Cerebellar nuclear complex (tissue), 1 donor: ENCODE measurements at regions not wholly inside any gene's neighbourhood (a gene's known extent, or its start where the extent isn't known, plus 50 kb on each side); places are given as distances from the start of the nearest gene placed in this dataset.
"Not testable (repeated sequence)": the region's sequence is repeated elsewhere in the genome, so short reads cannot be mapped to it uniquely, and the experiment has no call there.

Experiments used
- DNase-seq, 2 experiments: peaks; one replicate each; lab custom pipeline; 2025; lab: John Stamatoyannopoulos, UW

DNA sequence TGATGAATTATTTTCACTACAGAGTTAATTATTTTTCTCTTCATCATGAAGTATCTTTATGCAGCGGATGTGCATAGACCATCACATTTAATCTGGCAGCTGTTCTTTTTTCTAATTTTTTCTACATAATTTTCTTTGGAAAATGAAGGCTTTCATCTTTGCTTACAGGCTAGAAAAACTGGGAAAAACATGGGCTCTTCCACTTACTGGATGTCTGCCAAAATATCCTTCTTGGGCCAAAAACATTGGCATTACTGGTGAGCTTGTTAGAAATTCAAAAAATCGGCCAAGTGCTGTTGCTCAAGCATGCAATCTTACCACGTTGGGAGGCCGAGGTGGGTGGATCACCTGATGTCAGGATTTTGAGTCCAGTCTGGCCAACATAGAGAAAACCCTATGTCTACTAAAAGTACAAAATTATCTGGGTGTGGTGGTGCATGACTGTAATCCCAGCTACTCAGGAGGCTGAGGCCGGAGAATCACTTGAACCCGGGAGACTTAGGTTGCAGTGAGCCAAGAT is 176.8 kb downstream of the ZNF737 start:
- no peak for DNase-seq

DNA sequence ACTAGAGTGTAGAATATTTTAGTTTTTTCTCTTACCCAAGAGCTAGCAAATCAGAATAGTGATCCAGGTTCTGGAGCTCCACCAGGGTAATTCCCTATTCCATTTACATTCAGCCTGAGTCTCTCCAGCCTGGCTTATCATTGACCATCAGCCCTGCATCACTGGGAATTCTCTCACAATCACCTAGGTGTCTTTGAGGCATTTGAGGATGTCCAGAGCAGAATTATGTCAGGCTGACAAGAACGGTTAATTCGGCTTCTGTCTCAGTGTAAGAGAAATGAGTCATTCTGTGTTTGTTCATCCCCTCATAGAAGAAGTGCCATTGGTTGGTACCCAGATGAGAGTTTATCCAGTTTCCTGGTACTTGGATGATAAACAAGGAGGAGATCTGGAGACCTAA is 180.5 kb downstream of the ZNF737 start:
- no peak for DNase-seq

DNA sequence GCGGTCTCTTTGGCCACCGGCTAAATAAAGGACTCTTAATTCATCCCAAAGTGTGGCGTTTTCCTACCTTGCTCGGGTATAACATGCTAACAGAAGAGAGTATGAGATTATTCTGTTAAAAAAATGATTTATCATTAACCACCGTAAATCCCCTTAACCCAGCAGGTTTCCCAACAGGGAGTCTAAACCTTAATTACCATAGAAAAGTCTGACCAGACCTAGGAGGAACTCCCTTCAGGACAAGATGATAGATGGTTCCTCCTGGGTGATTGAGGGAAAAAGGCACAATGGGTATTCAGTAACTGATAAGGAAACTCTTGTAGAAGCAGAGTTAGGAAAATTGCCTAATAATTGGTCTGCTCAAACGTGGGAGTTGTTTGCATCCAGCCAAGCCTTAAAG is 193.7 kb downstream of the ZNF737 start:
- DNase-seq = no peak

DNA sequence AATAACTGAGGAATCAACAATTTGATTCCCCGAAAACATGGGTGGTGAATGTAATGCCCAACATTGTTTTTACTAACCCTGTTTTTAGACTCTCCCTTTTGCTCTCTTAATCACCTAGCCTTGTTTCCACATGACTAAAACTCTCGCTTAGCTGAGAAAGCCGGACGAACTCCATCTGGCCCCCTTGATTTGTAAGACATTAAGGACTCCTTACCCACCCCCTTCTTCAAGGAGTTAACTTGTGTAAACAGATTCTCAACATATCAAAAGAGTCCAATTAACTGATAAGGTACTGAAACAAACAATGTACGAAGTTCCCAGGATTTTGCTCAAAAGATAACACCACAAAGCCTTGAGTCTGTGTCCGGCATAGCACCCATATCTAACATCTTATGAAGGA is 194.3 kb downstream of the ZNF737 start:
- not testable (repeated sequence) for DNase-seq

DNA sequence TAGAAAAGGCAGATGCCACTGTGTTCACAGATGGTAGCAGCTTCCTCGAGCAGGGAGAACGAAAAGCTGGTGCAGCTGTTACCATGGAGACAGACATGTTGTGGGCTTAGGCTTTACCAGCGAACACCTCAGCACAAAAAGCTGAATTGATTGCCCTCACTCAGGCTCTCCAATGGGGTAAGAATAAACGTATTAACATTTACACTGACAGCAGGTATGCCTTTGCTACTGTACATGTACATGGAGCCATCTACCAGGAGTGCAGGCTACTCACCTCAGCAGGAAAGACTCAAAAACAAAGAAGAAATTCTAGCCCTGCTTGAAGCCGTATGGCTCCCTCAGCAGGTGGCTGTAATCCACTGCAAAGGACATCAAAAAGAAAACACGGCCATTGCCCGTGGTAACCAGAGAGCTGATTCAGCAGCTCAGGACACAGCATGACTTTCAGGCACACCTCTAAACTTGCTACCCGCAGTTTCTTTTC is 197.7 kb downstream of the ZNF737 start:
- no peak for DNase-seq

DNA sequence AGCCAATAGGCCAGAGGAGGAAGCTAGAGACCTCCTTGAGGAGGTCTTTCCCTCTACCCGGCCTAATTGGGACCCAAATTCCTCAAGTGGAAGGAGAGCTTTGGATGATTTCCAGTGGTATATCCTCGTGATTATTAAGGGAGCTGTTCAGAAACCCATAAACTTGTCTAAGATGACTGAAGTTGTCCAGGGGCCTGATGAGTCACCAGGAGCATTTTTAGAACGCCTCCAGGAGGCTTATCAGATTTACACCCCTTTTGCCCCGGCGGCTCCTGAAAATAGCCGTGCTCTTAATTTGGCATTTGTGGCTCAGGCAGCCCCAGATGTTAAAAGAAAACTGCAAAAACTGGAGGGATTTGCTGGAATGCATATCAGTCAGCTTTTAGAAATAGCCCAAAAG is 198.1 kb downstream of the ZNF486 start:
- DNase-seq = no peak

DNA sequence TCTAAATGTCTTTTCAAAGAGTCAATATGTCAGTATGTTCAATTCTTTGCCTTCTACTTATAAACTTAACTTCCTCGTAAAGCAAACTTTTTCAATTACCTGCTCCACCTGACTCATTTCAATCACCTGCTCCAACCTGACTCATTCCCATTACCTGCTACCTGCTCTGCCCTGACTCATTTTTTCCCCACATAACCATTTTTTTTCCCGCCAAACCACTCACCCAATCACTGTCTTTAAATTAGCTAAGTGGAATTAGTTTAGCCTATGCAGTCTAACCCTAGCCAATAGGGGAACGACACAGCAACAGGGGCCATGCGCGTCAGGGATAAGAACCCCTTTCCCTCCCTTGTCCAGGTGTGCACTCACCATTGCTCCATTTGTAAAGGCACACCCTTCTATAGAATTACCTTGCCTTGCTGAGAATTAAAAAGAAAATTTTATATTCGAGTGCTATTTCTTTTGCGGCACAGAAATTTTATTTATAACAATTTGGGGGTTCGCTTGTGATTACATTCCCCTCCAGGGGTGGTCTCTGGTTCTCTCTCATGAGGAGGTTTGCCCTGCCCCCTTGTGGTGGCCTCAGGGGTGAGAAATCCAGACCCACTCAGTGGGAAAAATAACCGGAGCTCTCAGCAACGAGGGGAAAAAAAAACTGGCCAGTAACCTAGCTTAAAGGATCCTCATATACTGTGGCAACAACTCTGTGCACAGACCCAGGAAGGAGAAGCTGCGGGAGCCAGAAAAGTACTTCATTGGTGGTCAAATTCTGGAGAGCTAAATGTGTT is 193.1 kb downstream of the ZNF486 start:
- no peak for DNase-seq

DNA sequence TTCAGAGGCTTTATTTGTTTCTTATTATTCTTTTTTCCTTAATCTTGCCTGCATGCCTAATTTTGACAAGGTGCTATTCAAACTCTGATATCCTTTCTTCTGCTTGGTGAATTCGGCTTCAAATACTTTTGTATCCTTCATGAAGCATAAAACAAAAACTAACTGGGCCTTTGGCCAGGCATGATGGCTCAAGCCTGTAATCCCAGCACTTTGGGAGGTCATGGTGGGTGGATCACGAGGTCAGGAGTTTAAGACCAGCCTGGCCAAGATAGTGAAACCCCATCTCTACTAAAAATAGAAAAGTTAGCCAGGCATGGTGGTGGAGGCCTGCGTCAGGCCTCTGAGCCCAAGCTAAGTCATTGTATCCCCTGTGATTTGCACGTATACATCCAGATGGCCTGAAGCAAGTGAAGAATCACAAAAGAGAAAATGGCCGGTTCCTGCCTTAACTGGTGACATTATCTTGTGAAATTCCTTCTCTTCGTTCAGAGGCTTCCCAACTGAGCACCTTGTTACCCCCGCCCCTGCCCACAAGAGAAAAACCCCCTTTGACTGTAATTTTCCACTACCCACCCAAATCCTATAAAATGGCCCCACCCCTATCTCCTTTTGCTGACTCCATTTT is 191.9 kb downstream of the ZNF486 start:
- DNase-seq = not testable (repeated sequence)

DNA sequence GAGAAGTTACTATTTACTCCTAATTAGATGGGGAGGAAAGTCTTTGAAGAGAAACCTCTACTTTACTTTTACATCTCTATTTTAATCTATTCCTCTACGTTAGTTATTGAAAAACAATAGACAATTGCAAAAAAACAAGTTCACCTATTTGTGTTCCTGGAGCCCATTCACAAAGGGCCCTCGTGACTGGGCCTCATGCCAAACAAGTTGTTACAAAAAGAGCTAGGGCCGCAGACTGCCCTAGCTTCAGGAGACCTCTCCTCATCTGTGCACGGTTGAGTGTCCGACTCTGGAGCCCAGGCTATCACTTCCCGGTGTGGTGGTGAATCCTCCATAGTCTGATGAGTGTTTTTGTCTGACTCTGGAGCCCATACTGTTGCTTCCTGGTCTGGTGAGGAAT is 190.9 kb downstream of the ZNF486 start:
- DNase-seq = no peak

DNA sequence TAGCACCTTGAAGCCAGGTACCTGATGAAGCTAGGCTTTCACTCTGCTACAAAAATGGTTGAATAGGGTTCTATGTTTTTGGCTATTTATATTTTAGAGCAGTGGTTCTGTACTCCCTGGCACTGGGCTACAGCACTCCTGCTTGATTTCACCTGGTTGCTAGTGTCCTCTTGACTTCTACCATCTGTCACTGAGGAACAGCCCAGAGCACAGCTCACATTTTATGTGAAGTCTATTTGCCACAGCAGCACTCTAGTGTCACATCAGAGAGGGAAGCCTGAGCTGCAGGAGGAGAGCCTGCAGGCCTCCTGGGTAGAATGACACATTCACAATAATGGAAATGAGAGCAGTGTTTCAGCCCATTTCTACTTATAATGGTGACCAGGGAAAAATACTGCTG is 184.2 kb downstream of the ZNF486 start:
- peak in 1 of 2 experiments; percentile 29 for DNase-seq

DNA sequence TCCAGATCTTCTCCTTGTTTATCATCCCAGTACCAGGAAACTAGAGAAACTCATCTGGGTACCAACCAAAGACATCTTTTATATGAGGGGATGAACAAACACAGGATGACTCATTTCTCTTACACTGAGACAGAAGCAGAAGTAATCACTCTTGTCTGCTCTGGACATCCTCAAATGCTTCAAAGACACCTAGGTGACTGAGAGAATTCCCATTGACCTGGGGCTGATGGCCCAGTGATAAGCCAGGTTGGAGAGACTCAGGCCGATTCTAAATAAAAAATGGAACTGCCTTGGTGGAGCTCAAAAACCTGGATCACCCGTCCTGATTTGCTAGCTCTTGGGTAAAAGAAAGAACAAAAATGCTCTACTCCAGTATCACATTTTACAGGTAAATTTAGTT is 182.2 kb downstream of the ZNF486 start:
- no peak for DNase-seq

DNA sequence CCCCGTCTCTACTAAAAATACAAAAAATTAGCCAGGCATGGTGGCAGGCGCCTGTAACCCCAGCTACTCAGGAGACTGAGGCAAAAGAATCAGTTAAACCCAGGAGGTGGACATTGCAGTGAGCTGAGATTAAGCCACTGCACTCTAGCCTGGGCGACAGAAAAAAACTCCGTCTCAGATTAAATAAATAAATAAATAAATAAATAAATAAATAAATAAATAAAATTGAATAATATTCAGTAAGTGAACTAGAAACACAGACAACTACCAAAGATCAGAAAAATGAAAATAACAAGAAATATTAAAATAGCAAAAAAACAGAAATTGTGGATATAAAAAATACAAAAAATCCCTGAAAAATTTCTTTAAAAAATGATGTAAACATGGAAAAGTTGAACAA is 172.4 kb downstream of the ZNF486 start:
- no peak for DNase-seq

DNA sequence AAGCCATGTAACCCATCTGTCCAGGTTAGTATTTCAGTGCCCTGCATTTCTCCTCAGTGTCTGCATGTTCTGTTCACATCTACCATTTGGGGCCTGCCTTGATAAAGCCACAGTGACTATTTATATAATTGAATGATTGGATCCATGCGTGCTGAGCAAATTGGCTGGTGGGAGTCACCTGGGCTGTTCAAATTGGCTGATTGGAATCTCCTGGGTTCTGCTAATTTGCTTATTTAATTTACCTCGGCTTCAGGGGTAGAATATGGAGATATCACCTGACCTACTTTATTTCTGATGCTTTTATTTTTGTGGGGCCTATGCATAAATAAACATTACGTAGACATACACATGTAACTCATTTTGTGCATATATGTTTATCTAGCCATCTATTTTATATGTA is 167.7 kb downstream of the ZNF486 start:
- DNase-seq = no peak

DNA sequence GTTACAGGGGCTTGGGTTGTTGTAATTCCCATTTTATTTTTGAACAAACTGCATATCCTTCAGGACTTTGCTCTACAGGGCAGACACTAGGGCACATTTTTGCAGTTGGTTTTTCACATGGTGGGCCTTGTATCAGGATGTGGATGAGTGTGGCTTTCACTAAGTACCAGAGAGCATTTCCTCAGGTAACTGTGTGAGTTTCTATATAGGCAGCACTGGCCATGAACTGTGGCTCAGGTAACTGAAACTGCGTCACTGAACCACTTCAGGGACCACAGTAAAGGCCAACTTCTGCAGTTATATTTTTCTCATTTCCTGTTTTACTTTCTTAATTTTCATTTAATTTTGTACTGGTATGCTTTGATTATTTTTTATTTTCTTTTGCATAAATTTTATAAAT is 166.5 kb downstream of the ZNF486 start:
- no peak for DNase-seq

DNA sequence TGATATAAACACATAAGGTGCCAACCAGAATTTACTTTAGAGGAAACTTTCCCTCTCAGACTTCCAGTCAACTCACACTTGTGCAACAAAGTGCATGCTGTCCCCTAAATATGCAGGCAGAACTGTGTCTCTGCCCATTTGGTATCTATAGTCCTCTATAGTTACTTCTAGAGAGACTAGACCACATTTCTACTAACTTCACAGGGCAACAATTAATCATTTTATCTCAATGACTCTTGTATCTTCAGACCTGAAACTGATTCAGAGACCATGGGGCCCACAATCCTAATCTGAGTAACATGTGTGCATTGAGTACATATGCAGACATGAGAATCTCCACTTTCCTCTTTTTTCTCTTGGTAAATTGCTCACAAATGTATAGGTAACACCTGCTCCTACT is 158.1 kb downstream of the ZNF486 start:
- DNase-seq = no peak

DNA sequence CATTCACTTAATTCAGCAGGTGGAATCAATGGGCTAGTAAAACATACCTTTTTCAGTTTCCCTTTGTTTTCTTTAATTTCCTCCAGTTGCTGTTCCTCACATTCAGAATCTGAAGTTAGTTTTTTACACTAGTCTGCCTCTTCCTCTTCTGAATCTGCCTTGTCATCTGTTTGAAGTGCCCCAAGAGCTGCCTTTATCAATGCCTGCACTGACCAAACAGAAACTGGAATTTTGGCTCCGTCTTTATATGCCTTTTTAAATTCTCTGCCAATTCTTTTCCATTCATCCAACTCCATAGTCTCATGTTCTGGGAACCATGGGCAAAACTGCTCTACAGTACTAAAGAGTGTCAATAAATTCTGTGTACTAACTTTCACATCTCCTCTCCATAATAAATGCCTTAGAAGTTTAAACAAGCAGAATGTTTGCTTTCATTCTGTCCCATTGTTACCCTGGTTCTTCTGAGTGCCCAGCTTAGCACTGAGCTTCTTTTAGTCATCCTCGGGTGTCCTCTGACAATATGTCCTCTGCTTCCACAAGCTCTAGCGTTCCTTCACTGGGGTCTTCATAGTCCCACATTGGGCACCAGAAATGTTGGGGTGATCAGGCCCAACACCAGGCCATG is 154.2 kb downstream of the ZNF486 start:
- DNase-seq = no peak

DNA sequence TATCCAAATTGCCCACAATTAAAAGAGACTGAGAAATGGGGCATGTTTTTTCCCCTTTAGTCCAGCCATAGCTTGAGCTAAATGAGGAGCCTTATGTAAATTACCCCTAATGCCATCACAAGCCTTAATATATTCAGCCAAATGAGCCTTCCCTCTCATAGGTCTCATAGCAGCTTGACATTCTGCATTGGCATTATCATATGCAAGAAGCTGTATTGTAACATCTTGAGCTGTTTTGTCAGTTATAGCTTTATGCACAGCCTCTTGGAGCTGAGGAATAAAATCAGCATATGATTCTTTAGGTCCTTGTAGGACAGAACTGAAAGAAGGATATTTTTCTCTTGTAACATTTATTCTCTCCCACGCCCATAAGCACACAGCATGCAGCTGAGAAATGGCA is 153.2 kb downstream of the ZNF486 start:
- DNase-seq = no peak

DNA sequence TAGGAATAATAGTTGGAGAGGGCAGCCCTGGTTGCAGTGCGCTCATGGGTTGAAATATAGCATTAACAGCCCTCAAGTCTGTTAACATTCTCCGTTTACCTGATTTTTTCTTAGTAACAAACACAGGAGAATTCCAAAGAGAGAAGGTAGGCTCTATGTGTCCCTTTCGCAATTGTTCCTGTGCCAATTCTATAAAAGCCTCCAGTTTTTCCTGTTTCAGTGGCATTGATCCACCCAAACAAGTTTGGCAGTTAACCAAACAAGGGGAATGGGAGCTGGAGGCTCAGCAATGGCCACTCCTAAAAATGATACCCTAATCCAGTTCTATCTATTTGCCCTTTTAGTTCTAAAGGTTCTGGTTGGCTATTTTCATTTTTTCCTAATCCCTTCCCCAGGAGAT is 151.6 kb downstream of the ZNF486 start:
- DNase-seq = no peak

DNA sequence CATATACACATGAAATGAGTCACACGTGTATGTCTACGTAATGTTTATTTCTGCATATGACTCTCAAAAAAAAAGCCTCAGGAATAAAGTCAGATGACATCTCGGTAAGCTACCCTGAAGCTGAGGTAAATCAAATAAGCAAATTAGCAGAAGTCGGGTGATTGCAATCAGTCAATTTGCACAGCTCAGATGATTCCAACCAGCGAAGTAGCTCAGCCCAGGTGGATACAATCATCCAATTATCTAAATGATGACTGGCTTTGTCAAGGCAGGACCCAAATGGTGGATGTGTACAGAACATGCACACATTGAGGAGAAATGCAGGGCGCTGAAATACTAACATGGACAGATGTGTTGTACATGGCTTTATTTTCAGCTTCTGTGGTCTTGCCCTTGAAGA is 148.5 kb downstream of the ZNF486 start:
- DNase-seq = no peak

DNA sequence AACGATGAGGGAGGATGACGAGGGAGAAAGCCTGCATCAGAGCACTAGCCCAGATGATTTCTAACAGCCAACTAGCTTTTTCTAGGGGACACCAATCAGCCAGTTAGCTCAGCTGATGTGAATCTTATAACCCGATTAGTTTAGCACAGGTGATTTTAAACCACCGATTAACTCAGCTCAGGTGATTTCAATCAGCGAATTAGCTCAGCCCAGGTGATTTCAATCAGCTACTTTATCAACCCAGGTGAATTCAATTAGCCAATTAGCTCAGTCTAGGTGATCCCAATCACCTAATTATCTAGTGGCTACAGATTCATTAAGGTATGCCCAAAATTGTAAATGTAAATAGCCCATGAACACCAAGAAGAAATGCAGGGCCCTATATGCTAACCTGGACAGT is 146.9 kb downstream of the ZNF486 start:
- no peak for DNase-seq

DNA sequence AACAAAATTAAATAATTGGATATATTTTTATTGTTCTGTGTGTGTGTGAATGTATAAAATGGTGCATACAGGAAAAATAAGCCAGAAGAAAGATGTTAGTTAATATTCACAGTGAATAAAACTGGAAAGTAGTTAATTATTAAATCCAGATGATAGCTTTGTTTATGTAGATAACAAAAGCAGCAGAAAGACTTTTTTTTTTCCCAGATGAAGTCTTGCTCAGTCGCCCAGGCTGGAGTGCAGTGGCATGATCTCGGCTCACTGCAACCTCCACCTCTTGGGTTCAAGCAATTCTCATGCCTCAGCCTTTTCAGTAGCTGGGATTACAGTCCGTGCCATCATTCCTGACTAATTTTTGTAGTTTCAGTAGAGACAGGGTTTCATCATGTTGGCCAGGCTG is 140.1 kb downstream of the ZNF486 start:
- no peak for DNase-seq

DNA sequence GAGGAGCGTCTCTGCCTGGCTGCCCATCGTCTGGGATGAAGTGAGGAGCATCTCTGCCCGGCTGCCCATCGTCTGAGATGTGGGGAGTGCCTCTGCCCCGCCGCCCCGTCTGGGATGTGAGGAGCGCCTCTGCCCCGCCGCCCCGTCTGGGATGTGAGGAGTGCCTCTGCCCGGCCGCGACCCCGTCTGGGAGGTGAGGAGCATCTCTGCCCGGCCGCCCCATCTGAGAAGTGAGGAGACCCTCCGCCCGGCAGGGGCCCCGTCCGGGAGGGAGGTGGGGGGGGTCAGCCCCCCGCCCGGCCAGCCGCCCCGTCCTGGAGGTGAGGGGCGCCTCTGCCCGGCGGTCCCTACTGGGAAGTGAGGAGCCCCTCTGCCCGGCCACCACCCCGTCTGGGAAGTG is 129.3 kb downstream of the ZNF486 start:
- not testable (repeated sequence) for DNase-seq

DNA sequence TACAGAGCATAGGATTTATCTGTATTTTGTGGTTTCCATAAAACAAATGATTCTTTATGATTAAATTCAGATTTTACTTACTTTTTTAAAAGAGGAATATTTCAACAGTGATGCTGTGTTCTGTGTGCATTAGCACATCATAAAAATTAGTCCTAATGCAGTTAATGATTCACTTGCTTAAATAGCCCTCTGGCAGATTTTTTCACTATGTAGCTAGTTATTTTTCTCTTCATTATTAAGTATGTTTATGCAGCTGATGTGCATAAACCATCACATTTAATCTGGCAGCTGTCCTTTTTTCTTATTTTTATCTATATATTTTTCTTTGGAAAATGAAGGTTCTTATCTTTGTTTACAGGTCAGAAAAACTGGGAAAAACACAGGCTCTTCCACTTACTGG is 127.2 kb downstream of the ZNF486 start:
- no peak for DNase-seq
